HG03159 (cell line): ENCODE measurements at regions not wholly inside any gene's neighbourhood (a gene's known extent, or its start where the extent isn't known, plus 50 kb on each side); places are given as distances from the start of the nearest gene placed in this dataset.
"Not testable (repeated sequence)": the region's sequence is repeated elsewhere in the genome, so short reads cannot be mapped to it uniquely, and the experiment has no call there.

Experiments used
- ATAC-seq: cut with Tn5 transposase; IDR thresholded peaks from one replicate; pipeline ENCODE4 v1.9.1; 2021; ENCODE audit warnings: mild to moderate bottlenecking, moderate library complexity; ENCODE audit not compliant: unreplicated experiment

DNA sequence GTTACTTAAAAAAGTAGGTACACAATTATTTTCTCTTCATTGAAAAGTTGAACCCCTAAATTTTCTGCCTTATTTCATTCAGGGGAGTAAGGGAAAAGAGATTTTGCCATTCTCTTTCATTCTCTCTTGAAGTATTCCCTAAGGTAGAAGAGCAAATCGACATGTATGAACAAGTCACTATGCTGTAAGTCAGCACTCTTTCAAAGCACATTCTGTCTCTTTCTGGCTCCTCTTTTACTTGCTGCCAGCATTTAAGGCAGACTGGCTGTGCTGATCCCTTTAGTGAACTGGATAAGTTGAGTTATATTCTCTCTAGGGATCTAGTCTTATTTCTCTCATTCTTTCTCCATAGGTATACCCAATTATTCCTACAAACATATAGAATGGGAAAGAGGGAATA is 222.3 kb upstream of the ZWINT start:
- ATAC-seq: no peak

DNA sequence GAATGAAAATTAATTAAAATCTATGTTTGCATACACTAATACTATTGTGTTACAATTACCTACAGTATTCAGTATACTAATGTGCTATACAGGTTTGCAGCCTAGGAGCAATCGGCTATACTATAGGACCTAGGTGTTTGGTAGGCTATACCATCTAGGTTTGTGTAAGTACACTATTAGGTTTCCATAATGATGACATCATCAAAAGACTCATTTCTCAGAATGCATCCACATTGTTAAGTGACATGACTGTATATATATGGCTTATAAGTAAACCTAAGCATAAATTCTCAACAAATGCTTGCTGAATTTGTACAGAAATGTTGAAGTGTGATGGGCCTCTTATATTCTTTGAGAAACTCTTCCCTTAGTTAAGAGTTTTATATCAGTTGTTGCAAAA is 206.5 kb upstream of the ZWINT start:
- no peak for ATAC-seq

DNA sequence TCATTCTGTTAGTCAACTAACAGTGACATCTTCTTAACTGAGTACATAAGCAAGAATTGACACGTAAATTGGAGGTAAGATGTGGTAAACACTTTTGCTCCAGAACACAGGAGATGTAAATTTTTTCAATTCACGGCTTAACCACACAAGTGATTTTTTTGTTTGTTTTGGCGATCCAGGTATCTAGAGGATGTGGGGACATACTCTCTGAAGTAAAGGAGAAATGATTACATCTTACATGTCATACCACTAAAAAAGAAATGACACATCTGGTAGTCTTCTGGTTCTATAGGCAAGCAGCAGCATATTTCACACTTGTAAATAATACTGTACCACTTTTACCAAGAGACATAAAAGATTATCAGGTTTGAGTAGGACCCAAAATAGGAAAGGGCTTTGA is 200.3 kb upstream of the ZWINT start:
- no peak for ATAC-seq

DNA sequence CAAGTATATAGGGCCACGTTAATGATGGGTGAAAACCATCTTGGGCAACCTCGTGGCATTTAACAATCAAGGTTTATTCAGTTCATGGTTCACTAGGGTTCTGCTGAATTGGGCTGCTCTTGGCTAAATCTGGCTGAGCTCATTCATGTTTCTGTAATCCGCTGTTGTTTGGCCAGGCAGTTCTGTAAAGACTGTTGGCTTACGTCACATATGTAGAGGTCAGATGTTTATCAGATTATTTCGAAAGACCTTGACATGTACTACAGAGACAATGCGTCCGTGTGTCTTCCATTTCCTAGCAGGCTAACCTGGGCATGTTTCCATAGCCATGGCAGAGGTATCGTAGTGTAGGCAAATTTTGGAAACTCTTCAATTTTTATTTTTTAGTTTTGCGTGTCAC is 190.0 kb upstream of the ZWINT start:
- no peak for ATAC-seq

- ATAC-seq: no peak
Measured at GRCh38 chr10:56547163-56547562, 186.1 kb upstream of the ZWINT start.

DNA sequence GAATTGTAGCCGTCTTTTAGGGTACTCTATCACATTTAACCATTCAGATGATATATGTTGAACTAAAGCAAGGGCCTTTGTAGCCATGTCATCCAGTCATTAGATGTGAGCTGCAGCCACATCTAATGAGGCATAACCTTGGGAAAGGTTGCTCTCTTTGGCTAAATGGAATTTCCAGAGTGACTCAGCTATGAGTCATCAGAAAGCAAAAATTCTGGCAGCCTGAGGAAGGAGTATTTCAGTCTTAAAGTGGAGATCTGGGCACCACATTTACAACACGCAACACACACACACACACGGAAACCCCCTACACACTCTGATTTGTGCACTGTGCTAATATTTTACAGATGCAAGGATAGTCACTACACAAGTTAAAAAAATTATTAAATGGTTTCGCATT is 176.9 kb upstream of the ZWINT start:
- ATAC-seq: no peak

GRCh38 chr10:56522166-56522565 is 161.1 kb upstream of the ZWINT start:
- ATAC-seq: no peak

GRCh38 chr10:56508562-56508961 is 147.5 kb upstream of the ZWINT start:
- ATAC-seq: no peak

DNA sequence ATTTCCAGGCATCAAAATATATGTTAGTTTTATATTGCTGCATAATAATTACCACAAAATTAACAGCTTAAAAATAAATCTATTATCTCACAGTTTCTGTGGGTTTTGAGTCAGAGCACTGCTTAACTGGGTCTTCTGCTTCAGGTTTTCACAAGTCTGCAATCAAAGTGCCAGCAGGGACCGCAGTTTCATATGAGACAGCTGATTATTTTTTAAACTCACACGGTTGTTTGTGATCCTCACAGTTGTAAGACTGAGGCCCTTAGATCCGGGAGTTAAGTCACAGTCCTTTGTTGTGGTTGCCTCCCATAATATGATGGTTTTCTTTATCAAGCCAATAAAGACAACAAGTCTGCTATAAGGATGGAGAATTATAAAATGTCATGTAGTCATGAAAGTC is 146.0 kb upstream of the ZWINT start:
- no peak for ATAC-seq

DNA sequence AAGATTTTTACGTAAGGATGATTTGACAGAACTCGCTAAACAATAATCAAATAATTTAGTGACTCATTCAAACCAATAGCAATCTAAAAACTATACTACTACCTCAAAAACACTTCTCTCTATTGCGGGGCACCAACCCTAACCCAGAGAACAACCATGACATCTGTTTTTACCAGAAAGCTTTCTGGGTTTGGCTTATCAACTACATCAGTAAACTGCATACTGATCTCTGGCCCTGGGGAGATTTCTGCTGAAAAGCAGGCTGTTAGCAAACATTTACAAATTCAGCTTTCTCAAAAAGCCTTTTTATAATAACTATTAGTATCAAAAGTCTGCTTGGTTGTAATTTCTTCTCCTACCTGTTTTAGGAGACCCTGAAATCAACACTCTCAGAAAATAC is 144.5 kb upstream of the ZWINT start:
- no peak for ATAC-seq

DNA sequence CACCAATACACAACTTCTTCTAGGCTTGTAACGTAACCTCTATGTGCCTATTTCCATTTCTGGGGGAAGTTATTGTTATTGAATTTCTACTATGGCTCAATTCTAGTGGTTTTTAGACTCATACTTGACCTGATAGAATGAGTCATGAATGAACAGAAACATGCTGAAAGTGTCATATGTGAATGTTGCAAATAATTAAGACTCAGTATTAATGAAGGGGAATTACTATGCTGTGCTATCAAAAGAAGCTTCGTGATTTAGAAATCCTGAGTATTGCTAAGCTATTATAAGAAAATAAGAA is 135.1 kb upstream of the ZWINT start:
- ATAC-seq: no peak

GRCh38 chr10:56487746-56488145 is 126.7 kb upstream of the ZWINT start:
- ATAC-seq: no peak

- ATAC-seq: no peak
Measured at GRCh38 chr10:56481521-56482091, 120.5 kb upstream of the ZWINT start.

DNA sequence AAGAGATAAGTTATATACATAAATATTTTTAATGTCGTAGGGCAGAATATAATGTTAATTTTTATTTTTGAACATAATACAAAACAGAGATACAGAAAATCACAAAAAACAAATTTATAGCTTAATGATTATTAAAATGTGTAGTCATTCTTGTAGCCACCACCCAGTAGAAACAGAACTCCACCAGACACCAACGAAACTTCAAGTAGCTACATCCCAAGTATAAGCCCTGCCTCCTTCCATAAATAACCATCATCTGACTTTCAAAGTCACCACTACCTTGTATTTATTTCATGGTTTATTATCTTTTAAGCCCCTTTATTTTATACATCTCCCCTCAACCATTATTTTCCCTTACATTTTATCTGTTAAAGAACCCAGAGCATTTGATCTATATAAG is 111.9 kb upstream of the ZWINT start:
- no peak for ATAC-seq

DNA sequence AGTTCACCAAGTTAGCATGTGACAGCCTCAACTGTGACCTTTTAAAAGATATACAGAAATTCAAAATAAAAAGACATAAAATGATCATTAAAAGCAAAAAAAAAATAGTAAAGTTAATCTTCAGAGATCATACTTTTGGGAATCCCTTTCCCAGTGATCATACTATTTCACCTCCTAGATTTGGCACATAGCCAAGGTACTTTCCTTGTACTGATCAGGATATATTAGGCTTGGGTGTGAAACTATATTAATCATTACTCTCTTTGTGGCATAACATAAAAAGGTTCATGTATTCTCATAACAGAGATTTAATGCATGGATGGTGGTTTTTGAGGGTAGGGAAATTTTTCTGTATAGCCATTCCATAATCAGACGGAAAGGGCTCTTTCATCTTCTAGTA is 109.6 kb upstream of the ZWINT start:
- ATAC-seq: no peak

DNA sequence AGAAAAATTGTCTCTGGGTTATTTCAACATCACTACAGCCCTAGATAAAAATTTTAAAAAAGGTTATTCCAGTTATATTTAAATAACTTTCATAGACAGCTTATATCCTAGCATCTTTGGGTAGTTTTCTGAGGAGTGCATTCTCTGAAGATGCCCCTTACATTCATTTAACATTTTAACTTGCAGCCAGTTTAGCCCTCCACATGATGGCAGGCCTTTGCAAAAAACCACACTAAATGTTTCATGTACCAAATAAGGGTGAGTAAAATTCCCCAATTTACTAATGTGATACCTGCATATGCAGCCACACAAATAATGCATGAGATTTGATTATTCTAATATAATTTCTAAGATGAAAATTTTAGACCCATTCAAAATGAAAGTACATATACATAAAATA is 108.4 kb upstream of the ZWINT start:
- ATAC-seq: no peak

GRCh38 chr10:56466005-56466404 is 104.9 kb upstream of the ZWINT start:
- no peak for ATAC-seq

- ATAC-seq: peak; percentile 61
Measured at GRCh38 chr10:56449770-56450169, 88.7 kb upstream of the ZWINT start.

GRCh38 chr10:56447613-56448012 is 86.6 kb upstream of the ZWINT start:
- not testable (repeated sequence) for ATAC-seq

- ATAC-seq: not testable (repeated sequence)
Measured at GRCh38 chr10:56441337-56441736, 80.3 kb upstream of the ZWINT start.
